Kidney epithelial cell (primary cell): ENCODE measurements at regions not wholly inside any gene's neighbourhood (a gene's known extent, or its start where the extent isn't known, plus 50 kb on each side); places are given as distances from the start of the nearest gene placed in this dataset.

Experiments used
- DNase-seq: peaks from one replicate; pipeline ENCODE4 v3.0.0-alpha.2; 2010; ENCODE audit warnings: low read depth
- H3K27me3 ChIP-seq: 2 replicates; pipeline ENCODE4 v1.6.0; 2011; ENCODE audit warnings: low read length; ENCODE audit not compliant: control insufficient read depth, insufficient read depth
- H3K36me3 ChIP-seq: 2 replicates; pipeline ENCODE4 v1.5.1; 2011; ENCODE audit warnings: low read length; ENCODE audit not compliant: control insufficient read depth, insufficient read depth
- H3K4me3 ChIP-seq: 2 replicates; pipeline ENCODE4 v1.5.1; 2011; ENCODE audit warnings: low read depth, mild to moderate bottlenecking, control low read depth, low read length
- TF ChIP-seq, protein P1 (sequence below): IDR thresholded peaks from 2 replicates; pipeline ENCODE4 v1.5.1; 2011; ENCODE audit warnings: mild to moderate bottlenecking, moderate library complexity, low read length, control low read depth, inconsistent platforms; ENCODE audit not compliant: insufficient read depth, poor library complexity, severe bottlenecking

DNA sequence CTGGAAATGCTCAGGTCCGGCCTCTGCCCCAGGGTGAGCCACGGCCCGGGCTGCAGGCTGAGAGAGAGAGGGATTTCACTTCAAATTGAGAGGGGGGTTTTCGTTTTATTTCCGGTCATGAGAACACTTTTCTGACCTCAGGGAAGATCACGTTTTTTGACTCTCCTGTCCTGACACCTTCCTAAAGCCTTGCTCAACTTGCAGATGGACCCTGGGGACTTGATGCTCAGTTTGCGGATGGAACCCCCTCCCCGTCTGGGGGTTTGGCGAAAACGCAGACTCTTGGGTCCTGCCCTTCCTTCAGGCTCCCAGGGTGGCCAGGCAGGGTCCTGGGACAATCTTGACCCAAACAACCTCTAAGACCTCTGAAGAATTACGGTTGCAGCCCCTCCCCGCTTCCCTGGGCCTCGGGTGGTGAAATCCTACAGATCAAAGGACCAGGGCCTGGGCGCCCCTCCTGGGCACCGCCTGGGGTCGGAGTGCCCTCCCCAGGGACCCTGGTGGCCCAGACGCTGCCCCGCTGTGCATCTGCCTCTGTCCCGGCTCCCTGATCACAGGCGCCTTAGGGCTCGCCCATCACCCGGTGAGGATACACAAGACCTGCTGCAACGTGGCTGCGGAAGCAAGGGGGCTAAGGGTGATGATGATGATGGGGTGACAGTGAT is 148.2 kb downstream of the ERMARD start:
- no peaks in the 10 kb centered on the region for H3K36me3 ChIP-seq
- TF ChIP-seq, protein P1, sequence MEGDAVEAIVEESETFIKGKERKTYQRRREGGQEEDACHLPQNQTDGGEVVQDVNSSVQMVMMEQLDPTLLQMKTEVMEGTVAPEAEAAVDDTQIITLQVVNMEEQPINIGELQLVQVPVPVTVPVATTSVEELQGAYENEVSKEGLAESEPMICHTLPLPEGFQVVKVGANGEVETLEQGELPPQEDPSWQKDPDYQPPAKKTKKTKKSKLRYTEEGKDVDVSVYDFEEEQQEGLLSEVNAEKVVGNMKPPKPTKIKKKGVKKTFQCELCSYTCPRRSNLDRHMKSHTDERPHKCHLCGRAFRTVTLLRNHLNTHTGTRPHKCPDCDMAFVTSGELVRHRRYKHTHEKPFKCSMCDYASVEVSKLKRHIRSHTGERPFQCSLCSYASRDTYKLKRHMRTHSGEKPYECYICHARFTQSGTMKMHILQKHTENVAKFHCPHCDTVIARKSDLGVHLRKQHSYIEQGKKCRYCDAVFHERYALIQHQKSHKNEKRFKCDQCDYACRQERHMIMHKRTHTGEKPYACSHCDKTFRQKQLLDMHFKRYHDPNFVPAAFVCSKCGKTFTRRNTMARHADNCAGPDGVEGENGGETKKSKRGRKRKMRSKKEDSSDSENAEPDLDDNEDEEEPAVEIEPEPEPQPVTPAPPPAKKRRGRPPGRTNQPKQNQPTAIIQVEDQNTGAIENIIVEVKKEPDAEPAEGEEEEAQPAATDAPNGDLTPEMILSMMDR: no peak
- no peaks in the 10 kb centered on the region for H3K27me3 ChIP-seq
- no peak for DNase-seq
- no peak overlapping the region for H3K4me3 ChIP-seq

DNA sequence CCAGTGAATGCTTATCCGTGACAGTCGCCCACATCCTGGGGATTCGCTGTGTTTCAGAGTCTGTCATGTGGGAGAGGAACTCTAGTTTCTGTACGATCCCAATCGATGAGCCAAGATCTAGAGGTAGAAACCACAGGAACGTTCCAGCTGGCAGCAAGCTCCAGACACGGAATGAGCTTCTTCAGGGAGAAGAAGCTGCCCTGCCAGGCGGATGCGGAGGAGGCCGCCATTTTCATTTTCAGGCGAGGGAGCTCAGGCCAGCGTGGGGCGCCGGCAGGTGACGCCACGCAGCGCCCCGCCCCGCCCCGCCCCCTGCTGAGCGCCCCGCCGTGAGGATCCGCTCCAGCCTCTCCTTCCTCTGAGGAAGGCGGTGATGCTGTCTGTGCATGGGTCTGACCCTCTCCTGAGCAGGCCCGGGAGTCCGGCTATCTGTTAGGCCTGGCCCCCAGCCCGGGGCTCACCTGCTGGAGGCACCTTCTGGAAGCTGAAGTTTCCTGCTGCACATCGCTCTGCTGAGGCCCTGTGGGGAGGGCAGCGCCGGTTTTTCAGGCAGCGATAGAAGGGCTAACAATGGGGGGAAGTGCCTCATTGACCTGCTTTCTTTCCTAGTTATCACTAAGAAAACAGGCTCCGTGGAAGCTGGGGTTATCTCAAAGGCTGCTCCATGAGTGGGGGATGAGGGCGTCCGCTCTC is 147.5 kb downstream of the ERMARD start:
- DNase-seq: no peak
- H3K36me3 ChIP-seq: no peaks in the 10 kb centered on the region
- no peaks in the 10 kb centered on the region for H3K27me3 ChIP-seq
- H3K4me3 ChIP-seq: no peak overlapping the region
- TF ChIP-seq, protein P1: no peak

DNA sequence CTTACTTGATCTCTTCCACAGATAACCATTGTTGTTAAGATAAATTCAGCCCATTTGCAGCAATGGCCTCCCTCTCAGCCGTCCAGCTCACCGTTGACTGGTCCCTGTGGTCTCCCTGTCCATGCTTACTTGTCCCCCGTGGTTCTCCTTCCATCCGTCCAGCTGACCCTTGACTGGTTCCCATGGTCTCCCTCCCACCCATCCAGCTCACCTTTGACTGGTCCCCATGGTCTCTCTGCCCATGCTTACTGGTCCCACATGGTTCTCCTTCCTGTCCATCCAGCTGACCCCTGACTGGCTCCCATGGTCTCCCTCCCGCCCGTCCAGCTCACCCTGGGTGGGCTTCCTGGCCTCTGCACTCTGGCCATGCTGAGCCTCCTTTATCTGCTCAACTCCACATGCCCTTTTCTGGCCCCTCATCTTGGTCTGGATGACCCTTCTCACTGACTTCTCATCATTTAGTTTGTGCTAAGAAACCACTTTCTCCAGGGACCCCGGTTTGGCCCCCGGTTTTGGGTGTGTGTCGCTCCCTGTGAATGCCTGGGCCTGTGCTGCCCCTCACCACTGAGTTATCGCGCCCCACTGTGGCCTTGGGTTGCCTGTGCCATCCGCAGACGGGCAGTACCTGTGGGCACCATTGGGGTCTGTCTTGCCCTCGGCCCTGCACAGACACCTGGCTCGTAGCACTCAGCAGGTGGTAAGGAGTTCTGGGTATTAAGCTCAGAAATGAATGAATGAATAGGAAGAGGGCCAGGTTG is 146.4 kb downstream of the ERMARD start:
- no peak overlapping the region for H3K4me3 ChIP-seq
- H3K36me3 ChIP-seq: no peaks in the 10 kb centered on the region
- no peaks in the 10 kb centered on the region for H3K27me3 ChIP-seq
- TF ChIP-seq, protein P1: no peak
- DNase-seq: no peak

DNA sequence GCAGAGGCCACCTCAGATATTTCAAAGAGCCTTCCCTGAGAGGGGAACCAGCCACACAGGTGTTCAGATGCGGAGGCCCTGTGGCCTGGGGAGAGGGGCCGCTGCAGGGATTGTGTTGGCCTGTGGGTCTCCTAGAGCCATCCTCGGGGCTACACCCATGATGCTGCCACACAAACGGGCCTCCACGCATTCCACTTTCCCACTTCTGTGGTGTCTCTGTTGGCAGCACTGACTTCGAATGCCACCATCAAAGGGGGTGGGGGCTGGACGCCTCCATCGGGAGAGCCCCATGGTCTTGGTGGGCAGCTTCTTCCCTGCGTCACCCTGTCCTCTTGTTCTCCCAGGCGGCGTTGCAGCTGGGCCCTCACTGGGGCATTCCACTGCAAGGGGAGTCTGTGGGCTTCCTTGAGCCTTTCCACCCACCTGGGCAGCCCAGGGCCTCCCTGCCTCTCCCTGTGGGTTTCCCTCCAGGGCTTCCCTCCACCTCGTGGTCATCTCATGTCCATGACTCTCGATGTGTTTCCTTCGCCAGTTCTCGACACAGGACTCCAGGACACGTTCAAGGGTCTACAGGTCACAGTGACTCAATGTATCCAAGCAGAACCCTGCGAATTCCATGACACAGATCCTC is 145.5 kb downstream of the ERMARD start:
- H3K36me3 ChIP-seq: no peaks in the 10 kb centered on the region
- TF ChIP-seq, protein P1: no peak
- H3K27me3 ChIP-seq: no peaks in the 10 kb centered on the region
- H3K4me3 ChIP-seq: no peak overlapping the region
- DNase-seq: no peak

DNA sequence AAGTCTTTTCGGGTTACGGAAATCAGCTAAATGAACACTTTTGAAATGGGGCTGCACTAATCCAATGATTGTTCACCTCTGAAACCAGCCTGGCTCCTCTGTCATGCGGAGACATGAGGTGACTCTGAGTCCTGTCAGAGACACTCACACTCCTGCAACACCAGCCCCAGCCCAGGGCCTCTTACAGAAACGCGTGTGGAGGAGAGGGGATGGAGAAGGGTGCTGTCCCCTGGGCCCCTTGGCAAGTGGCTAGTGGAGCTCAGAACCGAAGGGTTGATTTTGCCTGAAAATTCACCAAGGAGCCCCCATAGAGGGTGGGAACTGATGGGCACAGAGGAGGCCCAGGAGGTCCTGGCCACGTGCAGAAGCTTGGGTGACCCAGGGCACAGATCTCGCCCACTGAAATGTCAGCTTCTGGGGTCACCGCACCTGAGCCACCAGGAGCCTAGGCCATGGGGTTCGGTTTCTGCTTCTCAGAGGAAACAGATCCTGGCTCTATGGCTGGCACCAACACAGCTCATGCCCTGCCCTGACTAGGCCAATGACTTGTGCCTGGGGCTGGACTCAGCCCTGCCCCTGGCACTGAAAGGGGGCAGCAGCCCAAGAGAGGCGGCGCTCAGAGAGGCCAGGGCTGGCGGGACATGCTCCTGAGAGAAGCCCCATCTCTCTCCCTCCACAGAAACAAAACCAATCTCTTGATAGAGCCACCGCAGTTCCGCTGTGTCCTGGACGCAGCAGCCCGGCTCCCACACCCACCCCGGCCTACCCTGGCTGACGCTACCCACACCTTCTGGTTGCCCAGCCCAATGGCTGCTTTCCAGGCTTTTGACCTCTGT is 144.7 kb downstream of the ERMARD start:
- Histone ChIP-seq H3K27me3 (no peaks in the 10 kb centered on the region), H3K36me3 (no peaks in the 10 kb centered on the region), H3K4me3 (no peak overlapping the region)
- DNase-seq: no peak
- TF ChIP-seq, protein P1: no peak
